NCI-H460 (cell line): ENCODE measurements at regions not wholly inside any gene's neighbourhood (a gene's known extent, or its start where the extent isn't known, plus 50 kb on each side); places are given as distances from the start of the nearest gene placed in this dataset.

Experiments
- DNase-seq: peaks from one replicate; pipeline ENCODE4 v3.0.0-alpha.2; 2016; ENCODE audit warnings: low read depth; ENCODE audit errors: extremely low read depth

- DNase-seq = no peak
Observed at GRCh38 chr5:152274224-152274623, 130.9 kb downstream of the NMUR2 start.

GRCh38 chr5:152271420-152271819 is 133.7 kb downstream of the NMUR2 start:
- DNase-seq = no peak

- DNase-seq = no peak
Observed at GRCh38 chr5:152270096-152270495, 135.0 kb downstream of the NMUR2 start.

GRCh38 chr5:152269533-152269932 is 135.5 kb downstream of the NMUR2 start:
- no peak for DNase-seq

GRCh38 chr5:152264645-152265254 is 140.3 kb downstream of the NMUR2 start:
- DNase-seq = no peak

- no peak for DNase-seq
Observed at GRCh38 chr5:152262667-152263066, 142.4 kb downstream of the NMUR2 start.

GRCh38 chr5:152260940-152261339 is 144.1 kb downstream of the NMUR2 start:
- DNase-seq = no peak

- no peak for DNase-seq
Observed at GRCh38 chr5:152259702-152260101, 145.4 kb downstream of the NMUR2 start.

GRCh38 chr5:152256580-152256979 is 148.5 kb downstream of the NMUR2 start:
- no peak for DNase-seq

GRCh38 chr5:152255411-152255810 is 149.7 kb downstream of the NMUR2 start:
- DNase-seq = no peak

- no peak for DNase-seq
Observed at GRCh38 chr5:152247850-152248385, 157.2 kb downstream of the NMUR2 start.

- DNase-seq = peak; percentile 4
Observed at GRCh38 chr5:152246401-152246800, 158.7 kb downstream of the NMUR2 start.

- no peak for DNase-seq
Observed at GRCh38 chr5:152237531-152237930, 167.5 kb downstream of the NMUR2 start.

GRCh38 chr5:152226191-152226590 is 178.9 kb downstream of the NMUR2 start:
- no peak for DNase-seq

GRCh38 chr5:152221721-152222629 is 183.1 kb downstream of the NMUR2 start:
- no peak for DNase-seq

- no peak for DNase-seq
Observed at GRCh38 chr5:152218694-152219093, 186.4 kb downstream of the NMUR2 start.

GRCh38 chr5:152205804-152206203 is 199.3 kb downstream of the NMUR2 start:
- DNase-seq = no peak

- DNase-seq = no peak
Observed at GRCh38 chr5:152202321-152202720, 202.8 kb downstream of the NMUR2 start.

GRCh38 chr5:152193391-152194107 is 211.5 kb downstream of the NMUR2 start:
- no peak for DNase-seq

- no peak for DNase-seq
Observed at GRCh38 chr5:152188251-152188650, 216.8 kb downstream of the NMUR2 start.

- no peak for DNase-seq
Observed at GRCh38 chr5:152187668-152188067, 217.4 kb downstream of the NMUR2 start.
